ENCODE measurements at regions not wholly inside any gene's neighbourhood (a gene's known extent, or its start where the extent isn't known, plus 50 kb on each side); places are given as distances from the start of the nearest gene placed in this dataset.

GRCh38 chr2:4585057-4585635 is 881.8 kb downstream of the DCDC2C start:
- H3K9me2 ChIP-seq (replicated peaks; ENCODE audit: low read depth, low read length): no peaks in the 10 kb centered on the region
- H3K79me2 ChIP-seq (ENCODE audit: insufficient read depth, low read length): no peaks in the 10 kb centered on the region
- no peak overlapping the region for H3K9ac ChIP-seq (ENCODE audit: low read depth, low read length, poor library complexity, severe bottlenecking)
- no peaks in the 10 kb centered on the region for H4K20me1 ChIP-seq (ENCODE audit: insufficient read depth, low read length, poor library complexity, severe bottlenecking)
- H3K27me3 ChIP-seq (ENCODE audit: insufficient read depth, low read length, poor library complexity, severe bottlenecking): no peaks in the 10 kb centered on the region
- H3F3A ChIP-seq (ENCODE audit: low read depth): no peaks in the 10 kb centered on the region
- H3K9me3 ChIP-seq (ENCODE audit: insufficient read depth, low read depth, low read length): no peaks in the 10 kb centered on the region
- no peak overlapping the region for H2AFZ ChIP-seq (ENCODE audit: low read length)
- no peak for TF ChIP-seq EZH2phosphoT487 (IDR thresholded peaks at IDR 0.05; ENCODE audit: borderline replicate concordance)
- no peak for TF ChIP-seq CTCF (conservative IDR thresholded peaks at IDR 0.05; ENCODE audit: low read length)
- no peaks in the 10 kb centered on the region for H3K4me1 ChIP-seq (ENCODE audit: insufficient read depth, low read length, poor library complexity, severe bottlenecking)
- H3K4me2 ChIP-seq (ENCODE audit: low read depth, low read length, poor library complexity, severe bottlenecking): no peak overlapping the region
- H3K36me3 ChIP-seq (ENCODE audit: insufficient read depth, low read length): no peaks in the 10 kb centered on the region
- H3K4me3 ChIP-seq (ENCODE audit: low read length, poor library complexity, severe bottlenecking): no peak overlapping the region

GRCh38 chr2:4588606-4589005 is 885.2 kb downstream of the DCDC2C start:
- no peaks in the 10 kb centered on the region for H3K36me3 ChIP-seq (ENCODE audit: insufficient read depth, low read length)
- no peak overlapping the region for H3K4me2 ChIP-seq (ENCODE audit: low read depth, low read length, poor library complexity, severe bottlenecking)
- H3K9me2 ChIP-seq (replicated peaks; ENCODE audit: low read depth, low read length): no peaks in the 10 kb centered on the region
- no peaks in the 10 kb centered on the region for H3K79me2 ChIP-seq (ENCODE audit: insufficient read depth, low read length)
- TF ChIP-seq CTCF (conservative IDR thresholded peaks at IDR 0.05; ENCODE audit: low read length) (no peak), EZH2phosphoT487 (IDR thresholded peaks at IDR 0.05; ENCODE audit: borderline replicate concordance) (no peak)
- H3K9me3 ChIP-seq (ENCODE audit: insufficient read depth, low read depth, low read length): no peaks in the 10 kb centered on the region
- no peaks in the 10 kb centered on the region for H3K4me1 ChIP-seq (ENCODE audit: insufficient read depth, low read length, poor library complexity, severe bottlenecking)
- no peaks in the 10 kb centered on the region for H3F3A ChIP-seq (ENCODE audit: low read depth)
- H3K4me3 ChIP-seq (ENCODE audit: low read length, poor library complexity, severe bottlenecking): no peak overlapping the region
- no peak overlapping the region for H3K9ac ChIP-seq (ENCODE audit: low read depth, low read length, poor library complexity, severe bottlenecking)
- no peaks in the 10 kb centered on the region for H3K27me3 ChIP-seq (ENCODE audit: insufficient read depth, low read length, poor library complexity, severe bottlenecking)
- no peaks in the 10 kb centered on the region for H4K20me1 ChIP-seq (ENCODE audit: insufficient read depth, low read length, poor library complexity, severe bottlenecking)
- no peak overlapping the region for H2AFZ ChIP-seq (ENCODE audit: low read length)

GRCh38 chr2:4591261-4591660 is 887.9 kb downstream of the DCDC2C start:
- H3K9me3 ChIP-seq (ENCODE audit: insufficient read depth, low read depth, low read length): no peaks in the 10 kb centered on the region
- no peaks in the 10 kb centered on the region for H3F3A ChIP-seq (ENCODE audit: low read depth)
- no peak overlapping the region for H3K4me2 ChIP-seq (ENCODE audit: low read depth, low read length, poor library complexity, severe bottlenecking)
- no peaks in the 10 kb centered on the region for H4K20me1 ChIP-seq (ENCODE audit: insufficient read depth, low read length, poor library complexity, severe bottlenecking)
- no peak overlapping the region for H3K4me3 ChIP-seq (ENCODE audit: low read length, poor library complexity, severe bottlenecking)
- H3K36me3 ChIP-seq (ENCODE audit: insufficient read depth, low read length): no peaks in the 10 kb centered on the region
- no peaks in the 10 kb centered on the region for H3K4me1 ChIP-seq (ENCODE audit: insufficient read depth, low read length, poor library complexity, severe bottlenecking)
- no peaks in the 10 kb centered on the region for H3K9me2 ChIP-seq (replicated peaks; ENCODE audit: low read depth, low read length)
- H3K79me2 ChIP-seq (ENCODE audit: insufficient read depth, low read length): no peaks in the 10 kb centered on the region
- H2AFZ ChIP-seq (ENCODE audit: low read length): no peak overlapping the region
- no peak overlapping the region for H3K9ac ChIP-seq (ENCODE audit: low read depth, low read length, poor library complexity, severe bottlenecking)
- no peak for TF ChIP-seq EZH2phosphoT487 (IDR thresholded peaks at IDR 0.05; ENCODE audit: borderline replicate concordance)
- TF ChIP-seq CTCF (conservative IDR thresholded peaks at IDR 0.05; ENCODE audit: low read length): no peak
- H3K27me3 ChIP-seq (ENCODE audit: insufficient read depth, low read length, poor library complexity, severe bottlenecking): no peaks in the 10 kb centered on the region
